GM21717 (cell line): ENCODE measurements at regions not wholly inside any gene's neighbourhood (a gene's known extent, or its start where the extent isn't known, plus 50 kb on each side); places are given as distances from the start of the nearest gene placed in this dataset.

Experiments
- ATAC-seq: cut with Tn5 transposase; IDR thresholded peaks from one replicate; pipeline ENCODE4 v1.9.1; 2021; ENCODE audit warnings: mild to moderate bottlenecking, moderate library complexity; ENCODE audit not compliant: unreplicated experiment

DNA sequence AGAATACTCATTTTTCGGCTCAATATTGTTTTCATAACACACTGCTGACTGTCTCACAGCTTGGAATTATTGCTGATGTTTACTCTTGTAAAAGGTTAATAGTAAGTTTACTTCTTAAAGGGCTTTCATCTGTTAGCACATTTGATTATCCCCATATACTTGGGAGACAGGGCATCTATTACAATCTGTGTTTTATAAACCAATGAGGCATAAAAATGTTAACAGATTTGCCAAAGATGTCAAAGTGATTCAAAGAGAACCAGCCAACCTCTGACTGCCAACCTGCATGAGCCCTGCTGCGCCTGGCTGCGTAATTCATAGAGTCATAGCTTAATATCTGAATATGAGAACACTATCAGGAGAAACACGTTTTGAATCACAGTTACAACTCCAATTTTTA, 665.6 kb downstream of the TRIML1 start:
- ATAC-seq: no peak

DNA sequence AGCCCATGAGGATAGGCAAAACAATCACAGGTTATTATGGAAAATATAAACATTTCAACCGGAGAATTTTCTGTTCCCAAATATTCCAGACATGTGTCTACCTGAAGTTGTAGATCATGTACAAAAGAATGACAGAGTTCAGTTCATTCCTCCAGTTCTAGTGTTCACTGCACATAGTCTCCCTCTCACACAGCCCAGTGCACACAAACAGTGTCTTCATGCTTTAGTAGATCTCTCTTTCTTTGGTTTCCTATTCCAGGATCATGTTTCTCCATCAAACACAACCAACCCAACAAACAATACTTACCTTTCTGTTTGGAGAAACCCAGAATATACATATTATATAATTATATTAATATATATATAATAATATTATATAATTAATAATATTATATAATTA, 671.9 kb downstream of the TRIML1 start:
- no peak for ATAC-seq

DNA sequence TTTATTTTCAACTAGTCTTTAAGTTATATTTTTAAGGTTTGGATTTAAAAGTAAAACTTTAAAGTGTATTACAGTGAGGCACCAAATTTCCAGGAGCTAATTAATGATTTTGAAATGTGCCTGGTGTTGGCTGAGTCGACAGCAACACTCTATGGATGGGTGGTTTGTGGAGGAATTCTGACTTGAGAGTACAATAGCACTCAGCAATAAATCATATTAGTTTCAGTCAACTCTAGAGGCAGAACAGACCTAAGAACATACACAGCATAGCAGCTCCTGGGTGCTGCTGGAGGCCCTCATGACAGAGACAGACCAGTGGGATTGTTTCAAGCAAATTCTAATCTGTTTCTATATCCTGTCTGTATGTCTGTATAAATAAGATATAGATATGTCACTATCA, 673.4 kb downstream of the TRIML1 start:
- no peak for ATAC-seq

DNA sequence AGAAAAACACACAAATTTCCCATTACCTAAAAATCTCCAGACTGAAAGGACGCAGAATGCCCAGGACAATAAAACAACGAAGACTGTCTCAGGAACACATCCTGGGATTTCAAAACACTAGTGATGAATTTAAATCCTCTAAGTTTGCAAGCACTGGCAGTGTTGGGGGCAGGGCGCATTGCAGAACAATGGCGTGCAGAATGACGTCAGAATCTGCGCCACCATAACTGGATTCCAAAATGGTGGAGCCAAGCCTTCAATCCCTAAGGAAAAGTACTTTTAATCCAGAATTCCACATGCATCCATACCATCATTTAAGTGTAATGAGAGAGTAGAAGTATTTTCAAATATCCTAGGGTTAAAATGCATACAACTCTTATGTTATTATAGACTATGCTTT, 679.1 kb downstream of the TRIML1 start:
- no peak for ATAC-seq

DNA sequence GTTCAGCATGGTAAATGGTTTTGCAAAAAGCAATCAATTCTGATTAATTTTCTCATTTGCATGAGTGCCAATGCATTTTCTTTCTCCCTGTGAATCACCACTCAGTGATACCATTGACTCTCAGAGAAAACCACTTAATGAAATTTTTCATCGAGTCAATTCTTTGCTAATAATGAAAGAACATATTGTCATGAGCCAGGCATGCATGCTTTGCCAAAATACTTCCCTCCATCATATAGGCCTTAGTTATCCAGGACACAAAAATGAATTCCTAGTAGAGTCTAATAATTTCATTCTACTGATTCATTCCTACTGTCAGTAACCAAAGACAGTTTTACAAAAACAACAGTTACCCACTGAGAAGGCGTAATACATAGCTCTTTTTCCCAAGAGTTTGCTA, 680.0 kb downstream of the TRIML1 start:
- no peak for ATAC-seq

DNA sequence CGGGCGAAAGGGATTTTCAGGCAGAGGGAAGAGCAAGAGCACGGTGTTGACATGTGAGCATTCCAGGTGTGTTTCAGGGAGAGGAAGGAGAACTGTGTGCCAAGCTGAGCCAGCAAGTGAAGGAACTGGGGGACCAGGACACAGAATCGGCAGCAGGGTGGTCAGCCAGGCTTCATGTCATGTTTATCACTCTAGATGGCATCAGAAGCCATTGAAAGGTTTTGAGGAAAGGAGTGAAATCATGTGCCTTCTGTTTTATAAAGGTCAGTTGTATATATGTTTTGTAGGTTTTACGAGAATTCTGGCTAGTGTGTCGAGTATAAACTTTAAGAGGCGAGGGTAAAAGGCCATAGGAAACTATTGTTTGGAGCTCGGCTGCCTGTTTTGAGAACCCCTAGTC, 682.3 kb downstream of the TRIML1 start:
- ATAC-seq: no peak

DNA sequence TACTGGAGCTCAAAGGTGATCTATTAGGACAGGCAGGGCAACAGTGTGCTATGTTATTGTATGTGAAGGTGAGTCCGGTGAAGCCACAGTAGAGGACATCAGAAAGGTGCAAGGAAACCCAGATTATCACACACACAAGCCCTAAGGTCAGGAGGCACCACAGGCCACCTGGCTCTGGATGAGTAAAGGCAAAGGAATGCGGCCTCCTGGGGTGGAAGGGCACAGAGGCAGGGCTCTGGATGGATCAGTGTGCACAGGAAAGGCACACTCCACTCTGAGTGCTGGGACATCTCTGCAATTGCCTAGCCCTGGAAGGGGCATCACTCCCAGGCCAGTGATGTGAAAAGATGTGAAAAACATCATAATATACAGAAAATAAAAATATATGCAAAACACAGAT, 683.5 kb downstream of the TRIML1 start:
- no peak for ATAC-seq

DNA sequence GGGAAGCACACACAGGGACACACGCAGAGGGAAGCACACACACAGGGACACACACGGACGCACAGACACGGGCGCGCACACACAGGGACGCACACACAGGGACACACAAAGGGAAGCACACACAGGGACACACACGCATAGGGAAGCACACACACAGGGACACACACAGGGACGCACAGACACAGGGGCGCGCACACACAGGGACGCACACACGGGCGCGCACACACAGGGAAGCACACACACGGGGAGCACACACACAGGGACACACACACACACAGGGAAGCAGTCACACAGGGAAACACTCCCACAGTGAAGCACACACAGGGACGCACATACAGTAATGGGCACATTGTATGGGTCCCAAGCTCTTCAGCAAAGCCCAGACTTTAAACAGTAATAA, 685.3 kb downstream of the TRIML1 start:
- ATAC-seq: no peak

DNA sequence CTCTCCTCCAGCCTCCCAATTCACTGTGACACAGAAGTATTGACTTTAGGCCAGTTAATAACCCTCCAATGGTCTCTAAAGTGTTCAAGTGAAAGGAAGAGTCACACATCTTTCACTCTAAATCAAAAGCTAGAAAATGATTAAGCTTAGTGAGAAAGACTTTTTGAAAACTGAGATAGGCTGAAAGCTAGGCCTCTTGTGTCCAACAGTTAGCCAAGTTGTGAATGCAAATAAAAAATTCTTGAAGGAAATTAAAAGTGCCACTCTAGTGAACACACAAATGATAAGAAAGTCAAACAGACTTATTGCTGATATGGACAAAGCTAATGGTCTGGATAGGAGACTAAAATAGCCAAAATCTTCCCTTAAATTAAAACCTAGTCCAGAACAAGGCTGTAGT, 687.2 kb downstream of the TRIML1 start:
- ATAC-seq: no peak

DNA sequence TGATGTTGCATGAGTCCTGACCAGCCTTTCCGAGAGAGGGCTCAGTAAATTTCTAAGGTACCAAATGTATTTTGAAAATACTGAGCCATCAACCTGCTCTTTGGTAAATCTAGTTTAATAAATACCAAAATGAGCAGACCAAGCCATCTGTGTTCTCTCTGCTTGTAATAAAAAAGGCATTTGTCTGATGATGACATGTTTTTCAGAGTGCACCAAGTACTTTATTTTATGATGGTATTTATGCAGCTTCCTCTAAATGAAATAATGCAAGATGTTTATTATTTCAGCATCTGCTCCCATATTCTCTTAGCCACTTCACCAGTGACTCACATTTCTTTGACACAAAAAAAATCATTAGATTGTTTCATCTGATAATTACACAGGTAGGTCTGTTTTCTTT, 700.5 kb downstream of the TRIML1 start:
- ATAC-seq: no peak

DNA sequence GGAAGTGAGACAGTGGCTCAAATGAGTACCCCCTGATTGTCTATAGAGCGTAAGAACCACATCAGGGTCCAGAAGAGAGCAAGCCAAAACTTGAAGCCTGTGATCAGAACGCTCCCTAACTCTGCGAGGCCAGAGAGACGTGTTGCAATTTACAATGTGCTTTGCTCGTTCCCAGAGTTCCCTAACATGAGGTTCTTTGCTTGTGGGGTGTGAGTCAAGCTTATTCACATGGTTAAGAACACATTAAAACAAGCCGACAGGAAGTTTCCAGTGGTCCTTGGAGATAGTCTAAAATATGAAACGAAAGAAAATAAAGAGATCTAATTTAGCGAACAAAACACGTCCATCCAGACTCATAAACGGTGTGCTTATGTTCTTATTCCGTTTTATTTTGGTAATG, 702.3 kb downstream of the TRIML1 start:
- no peak for ATAC-seq

DNA sequence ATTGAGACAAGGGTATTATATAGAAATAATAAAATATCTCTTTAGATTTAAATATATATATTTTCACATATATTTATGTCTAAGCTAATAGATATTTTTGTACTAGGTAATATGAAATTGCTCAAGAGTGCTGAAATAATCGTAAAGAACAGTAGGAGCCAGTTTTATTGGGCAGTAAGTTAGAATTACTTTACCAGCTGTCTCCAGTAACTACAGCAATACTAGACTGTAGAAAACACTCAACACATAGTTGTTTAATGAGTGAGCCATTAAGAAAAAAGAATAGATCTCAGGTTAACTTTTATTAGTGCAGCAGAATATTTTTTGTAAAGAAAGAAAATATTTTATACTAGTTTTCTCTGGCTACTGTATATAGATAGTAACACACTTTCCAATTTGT, 715.2 kb downstream of the TRIML1 start:
- no peak for ATAC-seq

DNA sequence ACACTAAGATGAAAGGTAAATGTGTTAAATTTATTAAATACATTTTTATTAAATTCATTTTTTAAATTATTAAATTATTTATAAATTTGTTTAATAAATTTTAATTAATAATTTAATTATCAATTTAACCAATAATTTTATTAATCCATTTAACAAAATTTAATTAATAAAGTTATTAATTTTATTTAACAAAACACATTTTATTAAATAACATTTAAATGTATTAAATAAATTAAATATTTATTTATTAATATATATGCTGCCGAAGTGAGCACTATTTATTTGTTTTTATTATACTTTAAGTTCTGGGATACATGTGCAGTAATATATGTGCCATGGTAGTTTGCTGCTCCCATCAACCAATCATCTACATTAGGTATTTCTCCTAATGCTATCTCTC, 719.5 kb downstream of the TRIML1 start:
- no peak for ATAC-seq

DNA sequence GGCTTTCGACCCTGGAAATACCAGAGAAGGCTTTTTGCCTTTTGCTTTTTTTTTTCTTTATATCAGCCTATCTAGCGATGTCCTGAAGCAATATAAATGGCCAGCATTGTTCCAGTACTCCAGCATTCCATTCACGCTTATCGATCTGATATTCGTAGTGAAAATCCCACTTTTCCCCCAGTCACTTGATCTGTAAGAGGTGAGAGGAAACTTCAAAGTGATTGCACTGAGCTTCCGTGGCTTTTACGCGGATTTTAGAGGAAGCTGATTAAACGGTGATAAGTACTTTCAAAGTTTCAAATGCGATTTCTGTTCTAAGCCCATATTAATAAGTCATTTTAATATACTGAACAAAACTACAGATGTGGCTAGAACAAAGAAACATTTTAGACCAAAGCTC, 725.5 kb downstream of the TRIML1 start:
- ATAC-seq: no peak

DNA sequence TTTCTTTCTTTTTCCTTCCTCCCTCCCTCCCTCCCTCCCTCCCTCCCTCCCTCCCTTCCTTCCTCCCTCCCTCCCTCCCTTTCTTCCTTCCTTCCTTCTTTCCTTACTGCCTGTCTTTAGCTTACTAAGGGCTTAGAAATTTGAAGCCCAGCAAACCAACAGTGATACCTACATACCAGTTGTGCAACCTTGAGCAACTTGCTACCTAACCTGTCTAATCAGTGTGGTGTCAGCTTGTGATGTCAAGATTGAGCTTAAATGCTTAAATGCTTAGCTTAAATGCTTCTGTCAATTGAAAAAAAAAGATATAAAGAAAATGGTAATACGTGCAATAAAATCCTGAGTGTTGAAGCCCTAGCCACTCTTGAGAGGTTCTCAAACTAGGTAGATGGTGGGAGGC, 728.6 kb downstream of the TRIML1 start:
- no peak for ATAC-seq

DNA sequence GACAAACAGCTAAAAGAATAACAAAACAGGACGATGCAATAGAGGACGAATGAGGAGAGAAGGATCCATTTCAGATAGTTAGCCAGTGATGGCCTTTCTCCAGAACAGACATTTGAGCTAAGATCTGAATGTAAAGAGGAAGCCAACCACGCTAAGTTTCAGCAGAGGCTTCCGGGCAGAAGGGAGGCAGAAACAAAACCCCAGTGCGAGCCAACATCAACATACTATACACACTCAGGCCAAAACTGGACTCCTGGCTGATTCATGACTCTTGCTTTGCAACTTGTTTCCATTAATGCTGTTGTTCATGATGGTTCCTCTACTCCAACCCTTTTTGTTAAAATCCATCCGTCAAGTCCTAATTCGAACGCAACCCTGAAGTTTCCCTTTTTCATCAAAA, 730.3 kb downstream of the TRIML1 start:
- no peak for ATAC-seq

DNA sequence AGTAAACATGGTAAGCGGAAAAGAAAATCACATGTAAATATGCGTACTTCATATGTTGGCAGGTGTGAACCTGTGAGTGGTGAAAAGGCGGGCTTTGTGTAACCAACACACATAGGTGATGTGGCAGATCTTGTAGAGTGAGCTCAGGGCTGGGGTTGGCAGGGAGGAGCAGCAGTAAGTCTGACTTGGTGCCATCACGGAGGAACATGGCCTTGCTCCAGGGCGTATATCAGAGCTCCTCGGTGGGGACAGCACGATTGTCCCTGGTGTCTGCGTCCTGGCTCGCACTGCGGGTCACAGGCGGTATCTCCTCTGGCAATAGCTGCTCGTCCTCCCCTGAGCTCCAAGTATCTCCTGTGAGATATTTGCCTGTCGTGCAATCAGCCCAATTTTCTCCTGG, 733.6 kb downstream of the TRIML1 start:
- ATAC-seq: no peak

DNA sequence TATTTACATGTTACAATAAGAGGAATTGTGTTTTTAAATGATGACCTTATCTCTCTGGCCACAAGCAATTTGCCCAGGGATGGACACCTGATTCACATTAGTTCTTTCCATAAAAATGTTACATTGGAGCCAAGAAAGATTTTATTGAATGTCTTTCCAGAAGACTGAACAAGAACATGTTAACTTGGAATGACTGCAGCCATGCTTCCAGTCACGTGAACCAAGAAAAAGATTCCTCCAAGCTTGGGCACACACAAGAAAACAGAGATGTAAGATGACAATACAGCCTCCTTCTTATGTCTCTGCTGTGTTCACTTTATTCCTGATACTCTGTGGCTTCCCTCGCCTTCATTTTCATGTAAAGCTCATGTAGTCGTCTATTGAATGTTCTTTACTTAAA, 737.6 kb downstream of the TRIML1 start:
- no peak for ATAC-seq

DNA sequence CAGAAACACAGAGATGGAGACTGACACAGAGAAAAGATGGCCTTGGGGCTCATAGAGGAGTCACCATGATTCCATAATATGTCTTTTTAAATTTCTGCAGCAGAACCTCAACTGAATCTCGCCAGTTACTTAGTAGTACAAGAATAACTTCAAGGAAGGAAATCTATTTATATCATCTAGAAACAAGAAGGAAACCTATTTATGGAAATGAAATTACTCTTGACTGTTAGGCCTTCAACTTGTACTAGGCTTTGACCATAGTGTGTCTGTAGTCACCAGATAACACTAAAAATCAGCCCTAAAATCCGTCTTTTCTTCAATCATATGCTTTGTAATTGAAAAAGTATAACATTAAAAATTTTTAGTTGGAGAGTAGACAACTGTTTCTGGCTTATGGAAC, 740.4 kb downstream of the TRIML1 start:
- ATAC-seq: no peak

DNA sequence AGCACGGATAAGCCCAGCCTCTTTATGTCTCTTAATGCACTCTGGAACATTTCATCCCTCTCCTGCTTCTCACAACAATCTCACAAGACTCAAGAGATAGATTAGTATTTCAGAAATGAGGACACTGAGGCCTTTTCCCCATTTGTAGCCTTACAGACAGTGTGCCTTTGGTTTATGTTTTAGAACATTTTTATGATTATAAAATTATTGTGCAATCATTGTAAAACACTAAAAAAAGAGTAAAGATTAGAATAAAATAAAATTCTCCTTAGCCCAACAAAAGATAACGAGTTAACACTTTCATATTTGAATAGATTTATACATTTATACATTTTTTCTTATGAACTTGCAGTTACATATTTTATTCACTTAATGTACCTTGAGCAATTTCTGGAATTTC, 748.7 kb downstream of the TRIML1 start:
- no peak for ATAC-seq

DNA sequence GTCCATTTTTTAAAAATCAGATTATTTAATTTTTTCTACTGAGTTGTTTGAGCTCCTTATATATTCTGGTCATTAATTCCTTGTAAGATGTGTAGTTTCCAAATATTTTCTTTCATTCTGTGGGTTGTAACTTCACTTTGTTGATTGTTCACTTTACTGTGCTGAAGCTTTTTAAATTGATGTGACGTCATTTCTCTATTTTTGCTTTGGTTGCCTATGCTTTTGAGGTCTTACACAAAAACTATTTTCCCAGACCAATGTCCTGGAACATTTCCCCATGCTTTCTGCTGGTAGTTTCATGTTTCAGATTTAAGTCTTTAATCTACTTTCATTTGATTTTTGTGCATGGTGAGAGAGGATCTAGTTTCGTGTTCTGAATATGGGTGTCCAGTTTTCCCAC, 753.6 kb downstream of the TRIML1 start:
- ATAC-seq: no peak

DNA sequence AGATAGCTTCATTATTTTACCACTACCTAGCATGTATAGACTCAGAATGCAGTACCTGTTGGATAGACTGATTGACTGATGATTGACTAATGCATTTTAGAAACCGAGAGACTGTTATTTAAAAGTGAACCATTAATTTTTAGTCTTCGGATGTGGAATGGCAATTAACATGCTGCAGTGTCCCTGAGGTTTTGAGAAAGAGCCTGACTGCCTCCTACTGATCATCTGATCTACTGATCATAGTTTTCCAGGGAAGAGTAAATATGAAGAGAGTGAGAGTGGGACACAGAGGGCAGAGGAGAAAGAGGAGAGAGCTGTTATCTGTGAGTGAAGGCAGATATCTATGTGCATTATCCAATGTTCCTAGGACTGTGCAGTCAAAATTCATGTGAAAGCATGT, 764.7 kb downstream of the TRIML1 start:
- no peak for ATAC-seq

DNA sequence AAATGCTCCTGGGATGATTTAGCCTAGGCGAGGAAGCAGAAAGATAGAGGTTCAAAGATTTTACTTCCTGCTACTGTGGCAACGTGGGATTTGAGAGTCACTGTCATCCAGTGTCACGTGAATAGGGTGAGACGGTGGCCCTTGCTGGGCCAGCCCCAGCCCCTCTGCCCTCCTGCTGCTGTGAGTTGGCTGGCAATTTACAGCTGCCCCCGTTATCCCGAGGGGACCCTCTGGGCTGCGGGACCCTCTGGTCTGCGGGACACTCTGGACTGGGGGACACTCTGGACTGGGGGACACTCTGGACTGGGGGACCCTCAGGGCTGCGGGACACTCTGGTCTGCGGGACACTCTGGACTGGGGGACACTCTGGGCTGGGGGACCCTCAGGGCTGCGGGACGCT, 765.4 kb downstream of the TRIML1 start:
- no peak for ATAC-seq

DNA sequence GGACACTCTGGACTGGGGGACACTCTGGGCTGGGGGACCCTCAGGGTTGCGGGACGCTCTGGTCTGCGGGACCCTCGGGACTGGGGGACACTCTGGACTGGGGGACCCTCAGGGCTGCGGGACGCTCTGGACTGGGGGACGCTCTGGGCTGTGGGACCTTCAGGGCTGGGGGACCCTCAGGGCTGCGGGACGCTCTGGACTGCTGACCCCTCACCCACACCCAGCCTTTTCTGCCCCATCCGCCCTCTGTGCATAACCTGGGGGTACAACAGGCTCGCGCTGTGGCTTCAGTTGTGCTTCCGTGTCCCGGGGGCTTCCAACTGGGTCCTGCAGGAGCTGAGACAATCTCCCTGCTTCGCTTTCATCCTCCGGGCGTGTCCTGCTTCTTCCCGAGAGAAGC, 766.0 kb downstream of the TRIML1 start:
- ATAC-seq: no peak
